GM23338 (cell line): ENCODE measurements at regions not wholly inside any gene's neighbourhood (a gene's known extent, or its start where the extent isn't known, plus 50 kb on each side); places are given as distances from the start of the nearest gene placed in this dataset.

ENCODE experiments used
- ATAC-seq: fragments of 200-7000 bp; cut with Tn5 transposase; 3 replicates; pipeline ENCODE4 v1.9.1; 2020
- DNase-seq: peaks from one replicate; pipeline ENCODE4 v3.0.0-alpha.2; 2015; ENCODE audit warnings: low spot score
- H2AFZ ChIP-seq: fragments of 200-600 bp; sonication (generic); 2 replicates; pipeline ENCODE4 v1.8.0; 2016; ENCODE audit warnings: antibody characterized with exemption, mild to moderate bottlenecking, moderate library complexity
- H3F3A ChIP-seq: fragments of 200-600 bp; sonication (generic); replicated peaks from 2 replicates; pipeline ENCODE4 v1.8.0; 2017; ENCODE audit warnings: antibody characterized with exemption, mixed run types, low read depth
- H3K27ac ChIP-seq: fragments of 200-600 bp; sonication (generic); 2 replicates; pipeline ENCODE4 v1.6.1; 2016; ENCODE audit warnings: low read depth
- H3K27me3 ChIP-seq: fragments of 200-600 bp; sonication (generic); 2 replicates; pipeline ENCODE4 v1.8.0; 2016; ENCODE audit warnings: mild to moderate bottlenecking, mixed run types, moderate library complexity; ENCODE audit not compliant: insufficient read depth
- H3K36me3 ChIP-seq: fragments of 200-600 bp; sonication (generic); 2 replicates; pipeline ENCODE4 v1.8.0; 2016; ENCODE audit warnings: mild to moderate bottlenecking; ENCODE audit not compliant: insufficient read depth
- H3K4me1 ChIP-seq: fragments of 200-600 bp; sonication (generic); 2 replicates; pipeline ENCODE4 v1.8.0; 2016; ENCODE audit warnings: mild to moderate bottlenecking, moderate library complexity; ENCODE audit not compliant: insufficient read depth
- H3K4me2 ChIP-seq: fragments of 200-600 bp; sonication (generic); 2 replicates; pipeline ENCODE4 v1.7.1; 2017; ENCODE audit warnings: mixed run types
- H3K4me3 ChIP-seq: fragments of 200-600 bp; sonication (generic); 2 replicates; pipeline ENCODE4 v1.6.1; 2016; ENCODE audit warnings: mixed run types
- H3K79me2 ChIP-seq: fragments of 200-600 bp; sonication (generic); replicated peaks from 2 replicates; pipeline ENCODE4 v1.8.0; 2017; ENCODE audit warnings: mild to moderate bottlenecking; ENCODE audit not compliant: insufficient read depth
- H3K9me2 ChIP-seq: fragments of 200-600 bp; sonication (generic); 2 replicates; pipeline ENCODE4 v1.8.0; 2017; ENCODE audit not compliant: insufficient read depth
- H4K20me1 ChIP-seq: fragments of 200-600 bp; sonication (generic); replicated peaks from 2 replicates; pipeline ENCODE4 v1.8.0; 2017; ENCODE audit warnings: mild to moderate bottlenecking; ENCODE audit not compliant: insufficient read depth
- H3K27ac Mint-ChIP-seq: 2 replicates; pipeline ENCODE4 v1.8.0; 2020; ENCODE audit warnings: inconsistent platforms, mild to moderate bottlenecking, moderate library complexity, mixed read lengths
- H3K27me3 Mint-ChIP-seq: 3 replicates; pipeline ENCODE4 v1.8.0; 2022; ENCODE audit warnings: low read depth, mild to moderate bottlenecking, moderate library complexity, mixed read lengths, inconsistent platforms; ENCODE audit not compliant: insufficient read depth, poor library complexity
- H3K36me3 Mint-ChIP-seq: 3 replicates; pipeline ENCODE4 v1.8.0; 2021; ENCODE audit warnings: low read depth, mild to moderate bottlenecking, inconsistent platforms, moderate library complexity, mixed read lengths
- H3K4me1 Mint-ChIP-seq: 3 replicates; pipeline ENCODE4 v1.8.0; 2020; ENCODE audit warnings: mild to moderate bottlenecking, inconsistent platforms, mixed read lengths
- H3K4me3 Mint-ChIP-seq: 3 replicates; pipeline ENCODE4 v1.8.0; 2021; ENCODE audit warnings: moderate library complexity, mild to moderate bottlenecking, inconsistent platforms, mixed read lengths
- H3K9me3 Mint-ChIP-seq: 3 replicates; pipeline ENCODE4 v1.8.0; 2020; ENCODE audit warnings: moderate library complexity, mild to moderate bottlenecking, inconsistent platforms, mixed read lengths
- CREB1 ChIP-seq: fragments of 250-450 bp; sonication (Bioruptor Pico); IDR thresholded peaks from 2 replicates; pipeline ENCODE4 v1.5.0; 2020; ENCODE audit warnings: low read depth, mild to moderate bottlenecking, moderate library complexity
- EZH2 ChIP-seq: fragments of 200-600 bp; sonication (generic); IDR thresholded peaks from one replicate; pipeline ENCODE4 v1.8.0; 2017; ENCODE audit warnings: antibody characterized with exemption, mild to moderate bottlenecking, low read depth; ENCODE audit not compliant: unreplicated experiment
- EZH2phosphoT487 ChIP-seq: fragments of 200-600 bp; sonication (generic); IDR thresholded peaks from one replicate; pipeline ENCODE4 v1.8.1; 2018; ENCODE audit warnings: antibody characterized with exemption; ENCODE audit not compliant: unreplicated experiment
- JUNB ChIP-seq: IDR thresholded peaks from one replicate; pipeline ENCODE4 v1.6.1; 2016; ENCODE audit warnings: antibody characterized with exemption; ENCODE audit not compliant: unreplicated experiment
- NANOG ChIP-seq: IDR thresholded peaks from 2 replicates; pipeline ENCODE4 v1.6.1; 2016; ENCODE audit warnings: antibody characterized with exemption, borderline replicate concordance
- POLR2AphosphoS5 ChIP-seq: IDR thresholded peaks from 2 replicates; pipeline ENCODE4 v1.6.1; 2016; ENCODE audit warnings: antibody characterized with exemption, low read depth
- ZNF114 ChIP-seq: fragments of 250-450 bp; sonication (Bioruptor Pico); IDR thresholded peaks from 2 replicates; pipeline ENCODE4 v1.5.0; 2020; ENCODE audit warnings: mild to moderate bottlenecking, moderate library complexity
- ZNF331 ChIP-seq: fragments of 250-450 bp; sonication (Bioruptor Pico); IDR thresholded peaks from 2 replicates; pipeline ENCODE4 v1.5.0; 2020; ENCODE audit warnings: low read depth, mild to moderate bottlenecking, moderate library complexity
- TF ChIP-seq, protein P1 (sequence below): fragments of 250-450 bp; sonication (Bioruptor Pico); IDR thresholded peaks from 2 replicates; pipeline ENCODE4 v1.5.0; 2020; ENCODE audit warnings: mild to moderate bottlenecking, moderate library complexity

- H3F3A ChIP-seq: no peaks in the 10 kb centered on the region
- H3K4me3 ChIP-seq: no peak overlapping the region
- TF ChIP-seq EZH2phosphoT487: no peak
- no peak for TF ChIP-seq CREB1 (CRISPR knock-in tag)
- TF ChIP-seq NANOG: no peak
- no peak for TF ChIP-seq ZNF114 (CRISPR knock-in tag)
- no peak for TF ChIP-seq JUNB
- no peak for TF ChIP-seq EZH2
- no peak for TF ChIP-seq POLR2AphosphoS5
- no peaks in the 10 kb centered on the region for H3K36me3 ChIP-seq
- 0 out of 2 replicates have a peak overlapping the region, but pooled peaks have one; percentile 4 for H3K4me2 ChIP-seq
- Mint-ChIP-seq H3K4me1 (peaks cover 20% of the 10 kb centered on the region), H3K9me3 (no peaks in the 10 kb centered on the region; the same call in 1 of the 3 replicates), H3K27me3 (peaks cover 2% of the 10 kb centered on the region), H3K4me3 (no peak overlapping the region), H3K27ac (peak overlapping the region; percentile 75), H3K36me3 (no peaks in the 10 kb centered on the region)
- peak; percentile 60 for ATAC-seq
- H3K79me2 ChIP-seq: no peaks in the 10 kb centered on the region
- peak overlapping the region; percentile 74 for H2AFZ ChIP-seq
- H3K27me3 ChIP-seq: no peaks in the 10 kb centered on the region
- peaks cover 20% of the 10 kb centered on the region for H3K4me1 ChIP-seq
- H3K27ac ChIP-seq: 0 out of 2 replicates have a peak overlapping the region, but pooled peaks have one; percentile 12
- H4K20me1 ChIP-seq: no peaks in the 10 kb centered on the region
- H3K9me2 ChIP-seq: no peaks in the 10 kb centered on the region; the same call in 1 of the 2 replicates
- peak; percentile 37 for DNase-seq
Measured at GRCh38 chr15:29904757-29905417, 82.6 kb upstream of the TJP1 start.

DNA sequence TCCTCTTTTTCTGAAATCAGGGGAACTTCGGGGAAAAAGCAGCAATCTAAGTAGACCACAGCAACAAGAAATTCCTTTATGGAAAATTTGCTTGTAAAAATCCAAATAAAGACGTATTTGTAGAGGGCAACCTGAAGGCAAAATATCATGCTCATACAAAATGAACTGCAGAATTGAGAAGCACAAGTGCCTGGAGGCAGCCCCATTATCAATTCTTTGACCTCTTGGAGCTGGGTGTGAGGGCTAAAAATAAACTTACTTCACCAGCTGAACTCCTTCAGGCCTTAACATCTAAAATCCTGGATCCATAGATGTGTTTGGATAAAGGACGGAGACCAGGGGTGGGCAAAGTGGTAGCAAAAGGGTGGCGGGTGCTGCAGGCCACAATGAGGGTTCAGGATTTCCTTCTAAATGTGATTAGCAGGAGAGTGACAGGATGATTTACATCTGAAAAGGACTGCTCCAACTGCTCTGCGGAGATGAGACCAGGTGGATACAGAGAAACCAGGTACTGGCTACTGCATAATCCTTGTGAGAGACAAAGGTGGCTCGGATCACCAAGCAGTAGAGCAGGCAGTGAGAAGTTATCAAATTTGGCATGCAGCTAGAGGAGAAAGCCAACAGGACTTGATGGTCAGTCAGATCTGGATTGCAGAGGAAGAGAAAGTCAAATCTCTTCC lies 81.7 kb upstream of the TJP1 start:
- peak overlapping the region; percentile 1; the same call in 1 of the 2 replicates for H3K27ac ChIP-seq
- no peaks in the 10 kb centered on the region for H3K79me2 ChIP-seq
- H3K36me3 ChIP-seq: no peaks in the 10 kb centered on the region
- Mint-ChIP-seq H3K9me3 (no peaks in the 10 kb centered on the region; the same call in 1 of the 3 replicates), H3K4me1 (peaks cover 20% of the 10 kb centered on the region), H3K27me3 (peaks cover 2% of the 10 kb centered on the region), H3K36me3 (no peaks in the 10 kb centered on the region), H3K27ac (peak overlapping the region; percentile 87), H3K4me3 (peak overlapping the region; percentile 5; the same call in 2 of the 3 replicates)
- ATAC-seq: peak; percentile 99
- no peaks in the 10 kb centered on the region for H3K27me3 ChIP-seq
- H3K4me2 ChIP-seq: peak overlapping the region; percentile 4; the same call in 1 of the 2 replicates
- no peak overlapping the region for H2AFZ ChIP-seq
- no peaks in the 10 kb centered on the region for H4K20me1 ChIP-seq
- H3K9me2 ChIP-seq: no peaks in the 10 kb centered on the region
- H3F3A ChIP-seq: no peaks in the 10 kb centered on the region
- TF ChIP-seq ZNF331 (no peak), ZNF114 (CRISPR knock-in tag) (0 out of 2 replicates have a peak, but pooled peaks have one; percentile 7)
- TF ChIP-seq, protein P1, sequence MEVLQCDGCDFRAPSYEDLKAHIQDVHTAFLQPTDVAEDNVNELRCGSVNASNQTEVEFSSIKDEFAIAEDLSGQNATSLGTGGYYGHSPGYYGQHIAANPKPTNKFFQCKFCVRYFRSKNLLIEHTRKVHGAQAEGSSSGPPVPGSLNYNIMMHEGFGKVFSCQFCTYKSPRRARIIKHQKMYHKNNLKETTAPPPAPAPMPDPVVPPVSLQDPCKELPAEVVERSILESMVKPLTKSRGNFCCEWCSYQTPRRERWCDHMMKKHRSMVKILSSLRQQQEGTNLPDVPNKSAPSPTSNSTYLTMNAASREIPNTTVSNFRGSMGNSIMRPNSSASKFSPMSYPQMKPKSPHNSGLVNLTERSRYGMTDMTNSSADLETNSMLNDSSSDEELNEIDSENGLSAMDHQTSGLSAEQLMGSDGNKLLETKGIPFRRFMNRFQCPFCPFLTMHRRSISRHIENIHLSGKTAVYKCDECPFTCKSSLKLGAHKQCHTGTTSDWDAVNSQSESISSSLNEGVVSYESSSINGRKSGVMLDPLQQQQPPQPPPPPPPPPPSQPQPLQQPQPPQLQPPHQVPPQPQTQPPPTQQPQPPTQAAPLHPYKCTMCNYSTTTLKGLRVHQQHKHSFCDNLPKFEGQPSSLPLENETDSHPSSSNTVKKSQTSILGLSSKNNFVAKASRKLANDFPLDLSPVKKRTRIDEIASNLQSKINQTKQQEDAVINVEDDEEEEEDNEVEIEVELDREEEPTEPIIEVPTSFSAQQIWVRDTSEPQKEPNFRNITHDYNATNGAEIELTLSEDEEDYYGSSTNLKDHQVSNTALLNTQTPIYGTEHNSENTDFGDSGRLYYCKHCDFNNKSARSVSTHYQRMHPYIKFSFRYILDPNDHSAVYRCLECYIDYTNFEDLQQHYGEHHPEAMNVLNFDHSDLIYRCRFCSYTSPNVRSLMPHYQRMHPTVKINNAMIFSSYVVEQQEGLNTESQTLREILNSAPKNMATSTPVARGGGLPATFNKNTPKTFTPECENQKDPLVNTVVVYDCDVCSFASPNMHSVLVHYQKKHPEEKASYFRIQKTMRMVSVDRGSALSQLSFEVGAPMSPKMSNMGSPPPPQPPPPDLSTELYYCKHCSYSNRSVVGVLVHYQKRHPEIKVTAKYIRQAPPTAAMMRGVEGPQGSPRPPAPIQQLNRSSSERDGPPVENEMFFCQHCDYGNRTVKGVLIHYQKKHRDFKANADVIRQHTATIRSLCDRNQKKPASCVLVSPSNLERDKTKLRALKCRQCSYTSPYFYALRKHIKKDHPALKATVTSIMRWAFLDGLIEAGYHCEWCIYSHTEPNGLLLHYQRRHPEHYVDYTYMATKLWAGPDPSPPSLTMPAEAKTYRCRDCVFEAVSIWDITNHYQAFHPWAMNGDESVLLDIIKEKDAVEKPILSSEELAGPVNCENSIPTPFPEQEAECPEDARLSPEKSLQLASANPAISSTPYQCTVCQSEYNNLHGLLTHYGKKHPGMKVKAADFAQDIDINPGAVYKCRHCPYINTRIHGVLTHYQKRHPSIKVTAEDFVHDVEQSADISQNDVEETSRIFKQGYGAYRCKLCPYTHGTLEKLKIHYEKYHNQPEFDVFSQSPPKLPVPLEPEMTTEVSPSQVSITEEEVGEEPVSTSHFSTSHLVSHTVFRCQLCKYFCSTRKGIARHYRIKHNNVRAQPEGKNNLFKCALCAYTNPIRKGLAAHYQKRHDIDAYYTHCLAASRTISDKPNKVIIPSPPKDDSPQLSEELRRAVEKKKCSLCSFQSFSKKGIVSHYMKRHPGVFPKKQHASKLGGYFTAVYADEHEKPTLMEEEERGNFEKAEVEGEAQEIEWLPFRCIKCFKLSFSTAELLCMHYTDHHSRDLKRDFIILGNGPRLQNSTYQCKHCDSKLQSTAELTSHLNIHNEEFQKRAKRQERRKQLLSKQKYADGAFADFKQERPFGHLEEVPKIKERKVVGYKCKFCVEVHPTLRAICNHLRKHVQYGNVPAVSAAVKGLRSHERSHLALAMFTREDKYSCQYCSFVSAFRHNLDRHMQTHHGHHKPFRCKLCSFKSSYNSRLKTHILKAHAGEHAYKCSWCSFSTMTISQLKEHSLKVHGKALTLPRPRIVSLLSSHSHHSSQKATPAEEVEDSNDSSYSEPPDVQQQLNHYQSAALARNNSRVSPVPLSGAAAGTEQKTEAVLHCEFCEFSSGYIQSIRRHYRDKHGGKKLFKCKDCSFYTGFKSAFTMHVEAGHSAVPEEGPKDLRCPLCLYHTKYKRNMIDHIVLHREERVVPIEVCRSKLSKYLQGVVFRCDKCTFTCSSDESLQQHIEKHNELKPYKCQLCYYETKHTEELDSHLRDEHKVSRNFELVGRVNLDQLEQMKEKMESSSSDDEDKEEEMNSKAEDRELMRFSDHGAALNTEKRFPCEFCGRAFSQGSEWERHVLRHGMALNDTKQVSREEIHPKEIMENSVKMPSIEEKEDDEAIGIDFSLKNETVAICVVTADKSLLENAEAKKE: peak; percentile 89
- no peak overlapping the region for H3K4me3 ChIP-seq
- peaks cover 20% of the 10 kb centered on the region for H3K4me1 ChIP-seq
- DNase-seq: peak; percentile 77
